Liver (tissue), 3 donors: ENCODE measurements at regions not wholly inside any gene's neighbourhood (a gene's known extent, or its start where the extent isn't known, plus 50 kb on each side); places are given as distances from the start of the nearest gene placed in this dataset.

Experiments used
- FOXA1 ChIP-seq: IDR thresholded peaks from 2 replicates; pipeline ENCODE4 v1.6.1; 2016; ENCODE audit warnings: antibody characterized with exemption
- GABPA ChIP-seq, 2 donors: IDR thresholded peaks in 1 of 2; conservative IDR thresholded peaks in 1 of 2; 2 replicates each; pipeline ENCODE4 v1.6.1; 2016; ENCODE audit warnings: antibody characterized with exemption in 2 of 2, mild to moderate bottlenecking in 1 of 2, moderate library complexity in 1 of 2
- HNF4G ChIP-seq: IDR thresholded peaks from 2 replicates; pipeline ENCODE4 v1.6.1; 2016; ENCODE audit warnings: antibody characterized with exemption
- RAD21 ChIP-seq, 2 donors: IDR thresholded peaks; 2 replicates each; pipeline ENCODE4 v1.6.1; 2016; ENCODE audit warnings: antibody characterized with exemption in 2 of 2, mild to moderate bottlenecking in 2 of 2
- TAF1 ChIP-seq: conservative IDR thresholded peaks from 2 replicates; pipeline ENCODE4 v1.6.1; 2016; ENCODE audit warnings: antibody characterized with exemption, mild to moderate bottlenecking
- YY1 ChIP-seq: IDR thresholded peaks from 2 replicates; pipeline ENCODE4 v1.6.1; 2016; ENCODE audit warnings: antibody characterized with exemption, mild to moderate bottlenecking
- TF ChIP-seq, protein P1 (sequence below): fragments of 150-350 bp; IDR thresholded peaks from 2 replicates; pipeline ENCODE4 v1.5.1; 2017; ENCODE audit warnings: improper control_type of control experiment, low read depth, low read length; ENCODE audit not compliant: missing input control
- donor health status: healthy.
- donor health status: healthy.

GRCh38 chr2:150097402-150097801 lies 390.1 kb downstream of the RND3 start:
- no peak for TF ChIP-seq RAD21 (IDR thresholded peaks at IDR 0.05)
- TF ChIP-seq, protein P1, sequence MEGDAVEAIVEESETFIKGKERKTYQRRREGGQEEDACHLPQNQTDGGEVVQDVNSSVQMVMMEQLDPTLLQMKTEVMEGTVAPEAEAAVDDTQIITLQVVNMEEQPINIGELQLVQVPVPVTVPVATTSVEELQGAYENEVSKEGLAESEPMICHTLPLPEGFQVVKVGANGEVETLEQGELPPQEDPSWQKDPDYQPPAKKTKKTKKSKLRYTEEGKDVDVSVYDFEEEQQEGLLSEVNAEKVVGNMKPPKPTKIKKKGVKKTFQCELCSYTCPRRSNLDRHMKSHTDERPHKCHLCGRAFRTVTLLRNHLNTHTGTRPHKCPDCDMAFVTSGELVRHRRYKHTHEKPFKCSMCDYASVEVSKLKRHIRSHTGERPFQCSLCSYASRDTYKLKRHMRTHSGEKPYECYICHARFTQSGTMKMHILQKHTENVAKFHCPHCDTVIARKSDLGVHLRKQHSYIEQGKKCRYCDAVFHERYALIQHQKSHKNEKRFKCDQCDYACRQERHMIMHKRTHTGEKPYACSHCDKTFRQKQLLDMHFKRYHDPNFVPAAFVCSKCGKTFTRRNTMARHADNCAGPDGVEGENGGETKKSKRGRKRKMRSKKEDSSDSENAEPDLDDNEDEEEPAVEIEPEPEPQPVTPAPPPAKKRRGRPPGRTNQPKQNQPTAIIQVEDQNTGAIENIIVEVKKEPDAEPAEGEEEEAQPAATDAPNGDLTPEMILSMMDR: no peak
- no peak for TF ChIP-seq GABPA (IDR thresholded peaks at IDR 0.05 in 1 of 2, conservative IDR thresholded peaks at IDR 0.05 in 1 of 2)
- TF ChIP-seq FOXA1: no peak
- no peak for TF ChIP-seq TAF1
- TF ChIP-seq YY1: no peak
- TF ChIP-seq HNF4G: no peak
